ENCODE measurements at regions not wholly inside any gene's neighbourhood (a gene's known extent, or its start where the extent isn't known, plus 50 kb on each side); places are given as distances from the start of the nearest gene placed in this dataset.

DNA sequence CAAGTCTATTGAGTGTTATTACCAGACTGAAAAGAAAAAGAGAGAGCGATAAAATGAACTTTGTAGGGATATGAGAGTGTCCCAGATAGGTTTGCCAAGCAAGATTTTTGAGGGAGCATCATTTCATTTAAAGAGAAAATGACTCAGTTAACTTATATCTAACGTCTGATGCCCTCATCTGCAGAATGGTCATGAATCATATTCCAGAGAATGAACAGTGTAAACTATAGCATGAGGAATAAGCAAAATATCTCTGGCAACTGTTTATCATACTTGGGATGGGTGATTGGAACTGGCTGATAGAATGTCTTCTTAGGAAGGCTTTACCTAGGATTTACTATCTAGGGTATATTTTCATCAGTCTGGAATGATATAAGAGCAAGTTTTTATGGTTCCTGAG is 289.4 kb downstream of the CMPK2 start:
- no peak for TF ChIP-seq POLR2AphosphoS5 (IDR thresholded peaks at IDR 0.05)
- TF ChIP-seq EP300 (IDR thresholded peaks at IDR 0.05): no peak
- TF ChIP-seq, protein P1, sequence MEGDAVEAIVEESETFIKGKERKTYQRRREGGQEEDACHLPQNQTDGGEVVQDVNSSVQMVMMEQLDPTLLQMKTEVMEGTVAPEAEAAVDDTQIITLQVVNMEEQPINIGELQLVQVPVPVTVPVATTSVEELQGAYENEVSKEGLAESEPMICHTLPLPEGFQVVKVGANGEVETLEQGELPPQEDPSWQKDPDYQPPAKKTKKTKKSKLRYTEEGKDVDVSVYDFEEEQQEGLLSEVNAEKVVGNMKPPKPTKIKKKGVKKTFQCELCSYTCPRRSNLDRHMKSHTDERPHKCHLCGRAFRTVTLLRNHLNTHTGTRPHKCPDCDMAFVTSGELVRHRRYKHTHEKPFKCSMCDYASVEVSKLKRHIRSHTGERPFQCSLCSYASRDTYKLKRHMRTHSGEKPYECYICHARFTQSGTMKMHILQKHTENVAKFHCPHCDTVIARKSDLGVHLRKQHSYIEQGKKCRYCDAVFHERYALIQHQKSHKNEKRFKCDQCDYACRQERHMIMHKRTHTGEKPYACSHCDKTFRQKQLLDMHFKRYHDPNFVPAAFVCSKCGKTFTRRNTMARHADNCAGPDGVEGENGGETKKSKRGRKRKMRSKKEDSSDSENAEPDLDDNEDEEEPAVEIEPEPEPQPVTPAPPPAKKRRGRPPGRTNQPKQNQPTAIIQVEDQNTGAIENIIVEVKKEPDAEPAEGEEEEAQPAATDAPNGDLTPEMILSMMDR (IDR thresholded peaks at IDR 0.05): no peak
- TF ChIP-seq POLR2A (IDR thresholded peaks at IDR 0.05): no peak
- Histone ChIP-seq H3K4me1 (no peaks in the 10 kb centered on the region), H3K27ac (no peak overlapping the region), H3K27me3 (no peaks in the 10 kb centered on the region), H3K4me3 (no peak overlapping the region), H3K9me3 (no peaks in the 10 kb centered on the region), H3K36me3 (no peaks in the 10 kb centered on the region)
- DNase-seq: no peak
- WGBS, 5 donors: 58 to 81% (median 79%) methylated on average over 2 of the region's 2 CpGs
- intact Hi-C loops (cut with DNase I; ENCODE audit: low total_unique reads): no loop called here

GRCh38 chr2:6577960-6578359 is 287.7 kb downstream of the CMPK2 start:
- WGBS, 5 donors: 86 to 92% (median 90%) methylated on average over 3 of the region's 3 CpGs
- no peaks in the 10 kb centered on the region for H3K27me3 ChIP-seq
- H3K9me3 ChIP-seq: no peaks in the 10 kb centered on the region
- DNase-seq: no peak
- intact Hi-C loops (cut with DNase I; ENCODE audit: low total_unique reads): no loop called here
- H3K36me3 ChIP-seq: no peaks in the 10 kb centered on the region
- no peak overlapping the region for H3K4me3 ChIP-seq
- H3K27ac ChIP-seq: no peak overlapping the region
- TF ChIP-seq POLR2A (IDR thresholded peaks at IDR 0.05) (no peak), POLR2AphosphoS5 (IDR thresholded peaks at IDR 0.05) (no peak), EP300 (IDR thresholded peaks at IDR 0.05) (no peak)
- TF ChIP-seq, protein P1 (IDR thresholded peaks at IDR 0.05): no peak
- H3K4me1 ChIP-seq: no peaks in the 10 kb centered on the region

- 56 to 66% (median 60%) methylated on average over 4 of the region's 4 CpGs for WGBS, 5 donors
- Histone ChIP-seq H3K4me1 (no peaks in the 10 kb centered on the region), H3K36me3 (no peaks in the 10 kb centered on the region), H3K9me3 (no peaks in the 10 kb centered on the region), H3K27me3 (no peaks in the 10 kb centered on the region), H3K27ac (no peak overlapping the region), H3K4me3 (no peak overlapping the region)
- intact Hi-C loops (cut with DNase I; ENCODE audit: low total_unique reads): no loop called here
- no peak for DNase-seq
- TF ChIP-seq EP300 (IDR thresholded peaks at IDR 0.05): no peak
- no peak for TF ChIP-seq POLR2A (IDR thresholded peaks at IDR 0.05)
- no peak for TF ChIP-seq POLR2AphosphoS5 (IDR thresholded peaks at IDR 0.05)
- TF ChIP-seq, protein P1 (IDR thresholded peaks at IDR 0.05): no peak
Observed at GRCh38 chr2:6578416-6578815, 287.3 kb downstream of the CMPK2 start.

DNA sequence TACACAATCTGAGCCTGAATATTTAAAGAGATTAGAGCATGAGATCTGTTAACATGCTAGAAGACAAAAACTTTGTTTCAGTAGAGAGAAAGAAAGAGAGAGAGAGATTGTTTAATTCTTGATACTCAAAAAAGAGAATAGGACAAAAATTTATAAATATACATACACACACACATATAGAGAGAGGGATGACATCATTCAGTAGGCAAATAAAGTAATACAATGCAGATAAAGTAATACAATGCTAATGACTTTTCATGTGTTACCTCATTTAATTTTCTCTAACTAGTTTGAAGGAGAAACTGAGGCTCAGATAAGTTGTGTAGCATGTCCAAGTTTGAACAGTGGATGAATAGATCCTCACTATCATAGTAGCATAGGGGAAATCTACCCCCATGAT is 286.4 kb downstream of the CMPK2 start:
- intact Hi-C loops (cut with DNase I; ENCODE audit: low total_unique reads): no loop called here
- Histone ChIP-seq H3K27me3 (no peaks in the 10 kb centered on the region), H3K27ac (no peak overlapping the region), H3K36me3 (no peaks in the 10 kb centered on the region), H3K9me3 (no peaks in the 10 kb centered on the region), H3K4me1 (no peaks in the 10 kb centered on the region), H3K4me3 (no peak overlapping the region)
- no peak for DNase-seq
- no peak for TF ChIP-seq POLR2AphosphoS5 (IDR thresholded peaks at IDR 0.05)
- TF ChIP-seq, protein P1 (IDR thresholded peaks at IDR 0.05): no peak
- TF ChIP-seq POLR2A (IDR thresholded peaks at IDR 0.05): no peak
- TF ChIP-seq EP300 (IDR thresholded peaks at IDR 0.05): no peak
